Stomach (tissue), 8 donors: ENCODE measurements at regions not wholly inside any gene's neighbourhood (a gene's known extent, or its start where the extent isn't known, plus 50 kb on each side); places are given as distances from the start of the nearest gene placed in this dataset.

ENCODE experiments used
- DNase-seq, 2 donors: peaks; one replicate each; pipeline versions ENCODE4 v3.0.0 to v3.0.0-alpha.2; 2013 to 2019
- H3K27ac ChIP-seq, 5 donors: fragments of 200-600 bp in 4 of 5; sonication (generic) in 4 of 5; one replicate each; pipeline ENCODE4 v1.5.1; 2013 to 2019; ENCODE audit warnings: mild to moderate bottlenecking in 1 of 5, moderate library complexity in 1 of 5
- H3K27me3 ChIP-seq, 3 donors: fragments of 200-600 bp; sonication (generic); one replicate each; pipeline ENCODE4 v1.5.1; 2017 to 2019; ENCODE audit warnings: mixed run types in 1 of 3
- H3K36me3 ChIP-seq, 4 donors: fragments of 200-600 bp; sonication (generic); 1 replicate in 3 of 4; 2 replicates in 1 of 4; pipeline ENCODE4 v1.5.1; 2016 to 2019
- H3K4me1 ChIP-seq, 4 donors: fragments of 200-600 bp; sonication (generic); one replicate each; pipeline ENCODE4 v1.5.1; 2016 to 2019
- H3K4me3 ChIP-seq, 4 donors: fragments of 200-600 bp; sonication (generic) in 3 of 4; one replicate each; pipeline ENCODE4 v1.5.1; 2016 to 2019; ENCODE audit warnings: mild to moderate bottlenecking in 1 of 4
- H3K9me3 ChIP-seq, 4 donors: fragments of 200-600 bp; sonication (generic); one replicate each; pipeline ENCODE4 v1.5.1; 2016 to 2019
- CTCF ChIP-seq, 7 experiments: fragments of 450-650 bp in 4 of 7; fragments of 200-600 bp in 3 of 7; sonication (generic) in 3 of 7; IDR thresholded peaks; one replicate each; pipeline ENCODE4 v1.5.1; 2016 to 2019; ENCODE audit warnings: antibody characterized with exemption in 7 of 7, control low read depth in 2 of 7, mild to moderate bottlenecking in 1 of 7
- EP300 ChIP-seq: sonication (generic); formaldehyde crosslinking; IDR thresholded peaks from one replicate; pipeline ENCODE4 v1.6.1; 2017; ENCODE audit warnings: antibody characterized with exemption
- POLR2A ChIP-seq, 4 donors: fragments of 450-650 bp; IDR thresholded peaks; one replicate each; pipeline ENCODE4 v1.6.1; 2016; ENCODE audit warnings: antibody characterized with exemption in 4 of 4, control low read depth in 2 of 4, mild to moderate bottlenecking in 1 of 4, moderate library complexity in 1 of 4
- POLR2AphosphoS5 ChIP-seq, 3 donors: sonication (generic); formaldehyde crosslinking; IDR thresholded peaks; one replicate each; pipeline ENCODE4 v1.6.1; 2016; ENCODE audit warnings: antibody characterized with exemption in 3 of 3
- WGBS, 5 donors: extraction: QIAGEN DNeasy Blood & Tissue Kit in 3 of 5; methylation state at CpG; one replicate each; pipeline versions ENCODE4 v1.1.5 to v1.1.7; 2013 to 2018; 5-methylcytosine and 5-hydroxymethylcytosine counted together
- intact Hi-C: fragments of 100-400 bp; cut with DNase I; formaldehyde crosslinking; loops from one replicate; pipeline ENCODE4 v1.15.1; 2023; ENCODE audit warnings: low total_unique reads
- donor health status: healthy with polysubstance abuse.
- donor health status: Bipolar disorder and iron deficiency.
- donor health status: healthy.

DNA sequence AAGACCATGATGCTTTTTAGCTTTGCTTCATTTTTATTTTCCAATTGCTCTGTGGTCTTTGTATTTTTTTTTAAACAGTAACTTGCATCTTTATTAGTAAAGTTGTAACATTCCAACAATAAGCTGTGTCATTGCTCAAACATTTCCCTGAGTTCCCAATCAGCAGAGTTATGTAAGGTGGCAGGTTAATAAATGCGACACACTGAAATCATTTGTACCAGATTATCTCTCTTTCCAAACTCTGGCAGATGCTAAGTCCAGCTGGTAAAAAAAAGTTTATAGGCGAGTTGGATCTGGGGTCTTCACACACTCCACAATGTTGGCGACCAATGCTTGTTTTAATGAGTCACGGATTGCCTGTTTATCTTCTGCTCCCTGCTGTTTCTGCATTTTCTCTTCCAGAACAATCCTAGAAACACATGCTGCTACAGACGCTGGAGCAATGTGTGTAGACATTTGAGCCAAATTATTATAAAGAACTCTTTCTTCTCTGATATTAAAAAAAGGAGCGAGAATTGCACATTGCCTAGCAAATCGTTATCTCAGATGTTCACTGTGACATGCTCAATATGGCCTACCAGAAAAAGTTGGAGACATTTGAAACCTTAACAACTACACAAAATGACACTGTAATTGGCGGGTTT is 113.6 kb upstream of the IFNGR1 start:
- no peak for TF ChIP-seq EP300
- no peak for TF ChIP-seq POLR2A (IDR thresholded peaks at IDR 0.05)
- TF ChIP-seq CTCF (IDR thresholded peaks at IDR 0.05) = no peak
- no peak for TF ChIP-seq POLR2AphosphoS5 (IDR thresholded peaks at IDR 0.05)
- DNase-seq = peak in 1 of 2 donors; percentile 51
- H3K4me1 ChIP-seq = peaks cover 0 to 10% (median 0%) of the 10 kb centered on the region in 4 donors
- no peaks in the 10 kb centered on the region for H3K9me3 ChIP-seq
- H3K4me3 ChIP-seq = no peak overlapping the region
- no peaks in the 10 kb centered on the region for H3K27me3 ChIP-seq
- intact Hi-C loops = no loop called here
- H3K27ac ChIP-seq = no peak overlapping the region
- no peaks in the 10 kb centered on the region for H3K36me3 ChIP-seq
- WGBS, 5 donors = 36 to 60% (median 46%) methylated on average over 8 of the region's 8 CpGs

- Histone ChIP-seq H3K4me1 (no peaks in the 10 kb centered on the region), H3K4me3 (no peak overlapping the region), H3K36me3 (no peaks in the 10 kb centered on the region), H3K27ac (no peak overlapping the region), H3K9me3 (no peaks in the 10 kb centered on the region), H3K27me3 (no peaks in the 10 kb centered on the region)
- intact Hi-C loops = no loop called here
- WGBS, 5 donors = 65 to 100% (median 96%) methylated on average over 1 of the region's 1 CpG
- TF ChIP-seq CTCF (IDR thresholded peaks at IDR 0.05) (no peak), POLR2A (IDR thresholded peaks at IDR 0.05) (no peak), POLR2AphosphoS5 (IDR thresholded peaks at IDR 0.05) (no peak), EP300 (no peak)
- no peak for DNase-seq
Measured at GRCh38 chr6:137323860-137324259, 104.7 kb upstream of the IFNGR1 start.

GRCh38 chr6:137320271-137320670 is 101.1 kb upstream of the IFNGR1 start:
- H3K36me3 ChIP-seq = no peaks in the 10 kb centered on the region
- no peak overlapping the region for H3K4me3 ChIP-seq
- TF ChIP-seq EP300 = no peak
- no peak for TF ChIP-seq POLR2AphosphoS5 (IDR thresholded peaks at IDR 0.05)
- TF ChIP-seq POLR2A (IDR thresholded peaks at IDR 0.05) = no peak
- no peak for TF ChIP-seq CTCF (IDR thresholded peaks at IDR 0.05)
- 77 to 88% (median 80%) methylated on average over 9 of the region's 9 CpGs for WGBS, 5 donors
- no peak for DNase-seq
- no peak overlapping the region for H3K27ac ChIP-seq
- intact Hi-C loops = no loop called here
- no peaks in the 10 kb centered on the region for H3K9me3 ChIP-seq
- H3K4me1 ChIP-seq = no peaks in the 10 kb centered on the region
- no peaks in the 10 kb centered on the region for H3K27me3 ChIP-seq

GRCh38 chr6:137316626-137317025 is 97.4 kb upstream of the IFNGR1 start:
- no peak overlapping the region for H3K4me3 ChIP-seq
- no peaks in the 10 kb centered on the region for H3K36me3 ChIP-seq
- H3K4me1 ChIP-seq = peaks cover 0 to 11% (median 7%) of the 10 kb centered on the region in 4 donors
- TF ChIP-seq EP300 = no peak
- TF ChIP-seq POLR2A (IDR thresholded peaks at IDR 0.05) = no peak
- no peak for TF ChIP-seq POLR2AphosphoS5 (IDR thresholded peaks at IDR 0.05)
- no peak for TF ChIP-seq CTCF (IDR thresholded peaks at IDR 0.05)
- intact Hi-C loops = loop anchor here (10.0 kb wide), 1 partner anchor 222 kb away; no protein-coding TSS in a partner anchor
- no peak for DNase-seq
- no peaks in the 10 kb centered on the region for H3K27me3 ChIP-seq
- no peaks in the 10 kb centered on the region for H3K9me3 ChIP-seq
- H3K27ac ChIP-seq = no peak overlapping the region
